Activated naive CD8-positive, alpha-beta T cell treated with anti-CD3 and anti-CD28 coated beads, Interleukin-2, amount 50 U/mL, for 24 hours (primary cell): ENCODE measurements at regions not wholly inside any gene's neighbourhood (a gene's known extent, or its start where the extent isn't known, plus 50 kb on each side); places are given as distances from the start of the nearest gene placed in this dataset.
"Not testable (repeated sequence)": the region's sequence is repeated elsewhere in the genome, so short reads cannot be mapped to it uniquely, and the experiment has no call there.

Experiments
- ATAC-seq: fragments of 150-1000 bp; cut with Tn5 transposase; one replicate; pipeline ENCODE4 v1.10.0; 2021
- DNase-seq: peaks from one replicate; pipeline ENCODE4 v3.0.0; 2021
- H3K27ac Mint-ChIP-seq: one replicate; pipeline ENCODE4 v1.8.0; 2021; ENCODE audit warnings: mild to moderate bottlenecking, mixed read lengths
- H3K27me3 Mint-ChIP-seq: one replicate; pipeline ENCODE4 v1.8.0; 2021; ENCODE audit warnings: mixed read lengths
- H3K36me3 Mint-ChIP-seq: one replicate; pipeline ENCODE4 v1.8.0; 2021; ENCODE audit warnings: low read depth, mixed read lengths
- H3K4me1 Mint-ChIP-seq: one replicate; pipeline ENCODE4 v1.8.0; 2021; ENCODE audit warnings: mixed read lengths
- H3K4me3 Mint-ChIP-seq: one replicate; pipeline ENCODE4 v1.8.0; 2021; ENCODE audit warnings: mild to moderate bottlenecking, moderate library complexity, mixed read lengths
- H3K9me3 Mint-ChIP-seq: one replicate; pipeline ENCODE4 v1.8.0; 2021; ENCODE audit warnings: mixed read lengths

DNA sequence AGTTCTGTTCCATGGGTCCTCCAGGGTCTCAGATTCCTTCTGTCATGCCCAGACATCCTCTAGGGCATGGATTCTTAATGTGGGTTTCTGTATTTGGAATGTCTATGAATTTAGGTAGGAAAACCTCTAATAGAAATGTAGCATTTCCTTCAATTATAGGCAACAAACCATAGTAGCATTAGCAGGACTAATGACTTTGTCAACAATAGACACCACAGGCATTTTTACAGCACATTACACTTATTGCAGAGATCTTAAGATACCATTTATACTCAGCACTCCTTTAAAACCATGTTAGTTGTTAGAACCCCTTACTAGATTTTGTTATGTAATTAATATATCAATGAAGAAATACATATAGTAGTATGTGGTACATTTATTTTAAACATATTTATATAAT is 77.8 kb upstream of the TBC1D5 start:
- no peak for ATAC-seq
- Mint-ChIP-seq H3K27me3 (peaks cover 3% of the 10 kb centered on the region), H3K4me1 (no peaks in the 10 kb centered on the region), H3K36me3 (no peaks in the 10 kb centered on the region), H3K27ac (no peak overlapping the region), H3K9me3 (no peaks in the 10 kb centered on the region), H3K4me3 (no peak overlapping the region)
- no peak for DNase-seq

DNA sequence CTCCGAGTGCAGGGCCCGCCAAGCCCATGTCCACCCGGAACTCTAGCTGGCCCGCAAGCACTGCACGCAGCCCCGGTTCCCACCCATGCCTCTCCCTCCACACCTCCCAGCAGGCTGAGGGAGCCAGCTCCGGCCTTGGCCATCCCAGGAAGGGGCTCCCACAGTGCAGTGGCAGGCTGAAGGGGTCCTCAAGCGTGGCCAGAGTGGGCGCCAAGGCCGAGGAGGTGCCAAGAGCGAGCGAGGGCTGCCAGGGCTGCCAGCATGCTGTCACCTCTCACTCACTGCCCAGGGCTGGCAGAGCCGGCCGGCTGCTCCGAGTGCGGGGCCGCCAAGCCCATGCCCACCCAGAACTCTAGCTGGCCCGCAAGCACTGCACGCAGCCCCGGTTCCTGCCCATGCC is 75.5 kb upstream of the TBC1D5 start:
- not testable (repeated sequence) for H3K36me3 Mint-ChIP-seq, H3K27ac Mint-ChIP-seq, ATAC-seq, H3K4me1 Mint-ChIP-seq, DNase-seq, H3K9me3 Mint-ChIP-seq, H3K4me3 Mint-ChIP-seq, H3K27me3 Mint-ChIP-seq

DNA sequence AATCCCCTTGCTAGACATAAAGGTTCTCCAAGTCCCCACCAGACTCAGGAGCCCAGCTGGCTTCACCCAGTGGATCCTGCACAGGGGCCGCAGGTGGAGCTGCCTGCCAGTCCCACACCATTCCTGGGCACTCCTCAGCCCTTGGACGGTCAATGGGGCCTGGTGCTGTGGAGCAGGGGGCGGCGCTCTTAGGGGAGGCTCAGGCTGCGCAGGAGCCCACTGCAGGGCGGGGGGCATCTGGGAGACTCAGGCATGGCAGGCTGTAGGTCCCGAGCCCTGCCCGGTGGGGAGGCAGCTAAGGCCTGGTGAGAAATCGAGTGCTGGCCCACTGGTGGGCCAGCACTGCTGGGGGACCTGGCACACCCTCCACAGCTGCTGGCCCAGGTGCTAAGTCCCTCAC is 75.1 kb upstream of the TBC1D5 start:
- H3K4me3 Mint-ChIP-seq, result no peak overlapping the region
- H3K36me3 Mint-ChIP-seq, result no peaks in the 10 kb centered on the region
- no peak for DNase-seq
- H3K4me1 Mint-ChIP-seq, result no peaks in the 10 kb centered on the region
- peaks cover 3% of the 10 kb centered on the region for H3K27me3 Mint-ChIP-seq
- ATAC-seq, result no peak
- no peak overlapping the region for H3K27ac Mint-ChIP-seq
- H3K9me3 Mint-ChIP-seq, result no peaks in the 10 kb centered on the region

DNA sequence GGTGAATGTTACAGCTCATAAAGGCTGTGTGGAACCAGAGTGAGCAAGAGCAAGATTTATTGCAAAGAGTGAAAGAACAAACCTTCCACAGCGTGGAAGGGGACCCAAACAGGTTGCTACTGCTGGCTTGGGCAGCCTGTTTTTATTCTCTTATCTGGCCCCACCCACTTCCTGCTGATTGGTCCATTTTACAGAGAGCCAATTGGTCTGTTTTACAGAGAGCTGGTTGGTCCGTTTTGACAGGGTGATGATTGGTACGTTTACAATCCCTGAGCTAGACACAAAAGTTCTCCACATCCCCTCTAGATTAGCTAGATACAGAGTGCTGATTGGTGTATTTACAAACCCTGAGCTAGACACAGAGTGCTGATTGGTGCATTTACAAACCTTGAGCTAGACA is 74.4 kb upstream of the TBC1D5 start:
- H3K9me3 Mint-ChIP-seq, DNase-seq, H3K36me3 Mint-ChIP-seq, H3K4me1 Mint-ChIP-seq, H3K27me3 Mint-ChIP-seq, H3K4me3 Mint-ChIP-seq, ATAC-seq, H3K27ac Mint-ChIP-seq: not testable (repeated sequence)

DNA sequence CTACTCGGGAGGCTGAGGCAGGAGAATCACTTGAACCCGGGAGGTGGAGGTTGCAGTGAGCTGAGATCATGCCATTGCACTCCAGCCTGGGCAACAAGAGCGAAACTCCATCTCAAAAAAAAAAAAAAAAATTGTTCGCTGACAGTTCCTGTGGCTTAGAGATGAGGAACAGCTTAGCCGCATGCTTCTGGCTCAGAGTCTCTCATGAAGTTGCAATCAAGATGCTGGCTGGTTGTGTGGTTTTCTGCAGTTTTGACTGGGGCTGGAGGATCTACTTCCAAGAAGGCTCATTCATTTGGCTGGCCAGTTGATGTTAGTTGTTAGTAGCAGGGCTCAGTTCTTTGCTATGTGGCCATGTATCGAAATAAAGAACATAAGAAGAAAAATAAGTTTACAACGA is 69.9 kb upstream of the TBC1D5 start:
- H3K27ac Mint-ChIP-seq, H3K36me3 Mint-ChIP-seq, H3K9me3 Mint-ChIP-seq, ATAC-seq, H3K4me1 Mint-ChIP-seq, H3K4me3 Mint-ChIP-seq, H3K27me3 Mint-ChIP-seq, DNase-seq: not testable (repeated sequence)

DNA sequence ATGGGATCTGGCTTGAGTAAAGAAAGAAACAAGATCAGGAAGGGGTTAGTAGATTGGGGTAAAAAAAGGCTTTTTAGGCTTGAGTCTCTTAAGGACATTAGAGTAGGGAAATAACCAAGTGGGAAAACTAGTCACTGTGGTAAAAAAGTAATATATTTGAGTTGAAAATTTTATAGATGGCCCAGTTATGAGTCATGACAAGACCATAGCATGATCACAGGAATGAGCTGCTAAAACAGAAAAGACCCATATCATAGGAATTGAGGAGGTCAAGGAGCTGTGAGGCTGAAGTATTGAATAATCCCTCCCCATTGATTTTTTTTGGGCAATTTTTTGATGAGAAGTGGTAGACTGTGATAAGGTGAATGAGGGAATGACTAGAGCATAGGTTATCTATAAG is 69.2 kb upstream of the TBC1D5 start:
- Mint-ChIP-seq H3K4me1 (peaks cover 7% of the 10 kb centered on the region), H3K27ac (no peak overlapping the region), H3K9me3 (no peaks in the 10 kb centered on the region), H3K36me3 (no peaks in the 10 kb centered on the region), H3K4me3 (no peak overlapping the region), H3K27me3 (peaks cover 9% of the 10 kb centered on the region)
- ATAC-seq (no peak), DNase-seq (no peak)

DNA sequence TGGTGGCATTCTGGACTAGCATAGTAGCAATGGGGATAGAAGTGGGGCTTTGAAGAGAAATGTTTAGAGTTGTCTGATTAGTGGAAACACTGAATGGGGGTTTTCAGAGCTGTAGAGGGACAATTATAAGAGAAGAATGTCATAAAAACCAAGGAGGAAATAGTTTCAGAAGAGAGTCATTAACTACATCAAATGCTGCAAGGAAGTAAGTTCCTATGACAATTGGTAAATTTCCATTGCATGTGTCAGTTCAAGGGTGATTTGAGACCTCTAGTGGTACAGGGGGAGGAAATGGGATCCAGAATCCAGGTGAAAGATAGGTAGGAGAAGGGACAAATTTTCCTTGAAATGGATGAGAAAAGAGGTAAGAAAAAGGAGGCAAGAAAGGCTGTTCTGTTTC is 68.3 kb upstream of the TBC1D5 start:
- no peak for ATAC-seq
- no peaks in the 10 kb centered on the region for H3K9me3 Mint-ChIP-seq
- H3K36me3 Mint-ChIP-seq, result no peaks in the 10 kb centered on the region

DNA sequence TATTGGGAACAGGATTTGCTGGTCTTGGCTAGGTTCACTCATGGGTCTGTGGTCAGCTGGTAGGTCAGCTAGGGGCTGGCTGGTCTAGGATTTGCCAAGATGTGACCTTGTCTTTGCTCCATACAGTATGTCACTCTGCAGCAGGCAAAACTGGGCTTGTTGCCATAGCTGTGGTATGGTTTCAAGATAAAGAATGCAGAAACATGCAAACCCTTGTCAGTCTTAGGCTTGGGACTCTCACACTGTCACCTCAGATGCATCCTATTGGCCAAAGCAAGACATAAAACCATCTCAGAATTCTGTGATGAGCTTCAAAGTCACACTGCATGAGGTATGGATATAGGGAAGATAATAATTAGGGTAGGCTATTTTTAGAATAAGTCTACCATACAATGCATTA is 66.6 kb upstream of the TBC1D5 start:
- DNase-seq (no peak), ATAC-seq (no peak)
- no peaks in the 10 kb centered on the region for H3K36me3 Mint-ChIP-seq
- H3K9me3 Mint-ChIP-seq, result no peaks in the 10 kb centered on the region
- peaks cover 10% of the 10 kb centered on the region for H3K27me3 Mint-ChIP-seq
- H3K4me3 Mint-ChIP-seq, result no peak overlapping the region
- H3K27ac Mint-ChIP-seq, result no peak overlapping the region
- peaks cover 16% of the 10 kb centered on the region for H3K4me1 Mint-ChIP-seq

More for the DNA sequence above, 68.3 kb upstream of the TBC1D5 start:
- H3K27me3 Mint-ChIP-seq, result peaks cover 9% of the 10 kb centered on the region
- H3K4me1 Mint-ChIP-seq, result peaks cover 15% of the 10 kb centered on the region
- DNase-seq, result no peak
- no peak overlapping the region for H3K27ac Mint-ChIP-seq
- H3K4me3 Mint-ChIP-seq, result no peak overlapping the region

DNA sequence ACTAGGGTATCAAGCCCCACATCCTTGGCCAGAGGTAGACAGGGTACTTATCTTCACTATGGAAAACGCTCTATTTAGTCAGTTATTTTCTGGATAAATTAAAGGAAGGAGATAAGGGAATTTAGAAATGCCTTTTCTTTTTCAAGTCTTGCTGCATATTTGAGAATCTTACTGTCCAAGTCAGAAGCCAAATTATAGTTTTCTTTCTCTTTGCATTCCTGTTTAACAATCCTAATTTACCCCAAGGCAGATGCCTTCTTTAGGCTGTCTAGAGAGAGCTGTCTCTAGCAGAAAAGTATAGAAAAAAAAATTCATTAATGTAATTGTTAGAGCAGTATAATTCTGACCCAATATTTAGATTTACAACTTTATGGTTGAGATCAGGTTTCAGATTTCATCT is 64.4 kb upstream of the TBC1D5 start:
- no peak for DNase-seq
- H3K36me3 Mint-ChIP-seq, result no peaks in the 10 kb centered on the region
- H3K27ac Mint-ChIP-seq, result no peak overlapping the region
- H3K4me3 Mint-ChIP-seq, result no peak overlapping the region
- H3K4me1 Mint-ChIP-seq, result peaks cover 16% of the 10 kb centered on the region
- peaks cover 10% of the 10 kb centered on the region for H3K27me3 Mint-ChIP-seq
- H3K9me3 Mint-ChIP-seq, result no peaks in the 10 kb centered on the region
- ATAC-seq, result no peak

DNA sequence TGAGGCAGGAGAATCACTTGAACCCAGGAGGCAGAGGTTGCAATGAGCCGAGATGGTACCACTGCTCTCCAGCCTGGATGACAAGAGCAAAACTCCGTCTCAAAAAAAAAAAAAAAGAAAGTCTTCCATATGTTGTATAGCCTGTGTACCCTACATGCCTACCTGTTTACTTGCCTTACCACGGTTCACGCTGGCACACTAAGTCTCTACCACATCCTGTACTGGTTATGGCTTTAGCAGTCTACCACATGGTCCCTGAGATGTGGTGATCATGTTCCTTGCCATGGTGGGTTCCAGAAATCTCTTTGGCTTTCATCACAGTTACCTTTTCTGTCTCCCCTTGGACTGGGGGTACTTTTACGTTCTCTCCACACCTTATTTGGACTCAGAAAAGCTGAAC is 63.8 kb upstream of the TBC1D5 start:
- ATAC-seq (peak; percentile 83), DNase-seq (no peak)
- Mint-ChIP-seq H3K27ac (peak overlapping the region; percentile 44), H3K36me3 (no peaks in the 10 kb centered on the region), H3K4me1 (peaks cover 16% of the 10 kb centered on the region), H3K4me3 (no peak overlapping the region), H3K27me3 (peaks cover 10% of the 10 kb centered on the region), H3K9me3 (no peaks in the 10 kb centered on the region)

DNA sequence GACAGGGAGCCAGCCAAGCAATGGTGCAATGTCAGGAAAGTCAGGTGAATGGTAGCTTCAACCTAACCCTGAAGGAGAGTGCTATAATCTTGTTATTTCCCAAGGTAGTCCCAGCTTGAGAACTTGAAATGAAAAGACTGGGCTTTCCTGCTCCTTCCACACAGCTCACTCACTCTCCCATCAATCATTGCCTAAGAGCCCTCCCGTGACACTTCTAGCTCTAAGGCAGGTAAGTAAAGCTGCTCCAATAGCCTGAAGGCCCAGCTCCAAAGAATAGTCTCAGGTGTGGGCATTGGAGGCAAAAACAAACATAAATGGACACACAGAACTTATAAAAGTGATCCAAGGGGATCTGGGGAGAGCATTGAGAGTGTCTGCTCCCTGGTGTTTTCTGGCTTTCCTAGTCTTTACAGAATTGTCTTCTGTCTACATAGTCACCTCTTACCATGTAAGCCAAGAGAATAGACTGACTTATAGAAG is 63.1 kb upstream of the TBC1D5 start:
- Mint-ChIP-seq H3K27ac (no peak overlapping the region), H3K4me1 (peaks cover 12% of the 10 kb centered on the region), H3K4me3 (no peak overlapping the region), H3K9me3 (no peaks in the 10 kb centered on the region), H3K27me3 (peaks cover 7% of the 10 kb centered on the region), H3K36me3 (no peaks in the 10 kb centered on the region)
- DNase-seq, result no peak
- no peak for ATAC-seq

DNA sequence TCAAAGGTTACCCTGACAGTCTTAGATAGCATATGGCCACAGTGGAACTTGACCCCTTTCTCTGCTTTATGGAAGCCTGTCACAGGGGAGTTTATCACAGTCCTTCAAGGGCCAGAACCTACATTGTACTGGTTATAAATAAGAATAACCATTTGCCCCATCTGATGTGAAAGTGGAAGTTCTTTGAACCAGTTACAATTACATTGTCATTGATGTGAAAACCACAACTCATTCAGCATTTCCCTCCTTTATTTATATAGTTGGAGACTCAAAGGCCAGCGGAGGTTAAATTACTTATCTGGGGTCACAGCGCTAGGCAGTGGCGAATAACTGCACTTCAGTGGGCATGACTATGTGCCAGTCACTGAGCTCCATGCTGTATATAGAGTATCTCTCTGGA is 60.5 kb upstream of the TBC1D5 start:
- Mint-ChIP-seq H3K9me3 (no peaks in the 10 kb centered on the region), H3K27ac (no peak overlapping the region), H3K27me3 (peaks cover 2% of the 10 kb centered on the region), H3K36me3 (no peaks in the 10 kb centered on the region), H3K4me1 (peaks cover 11% of the 10 kb centered on the region), H3K4me3 (no peak overlapping the region)
- ATAC-seq (peak; percentile 29), DNase-seq (no peak)

DNA sequence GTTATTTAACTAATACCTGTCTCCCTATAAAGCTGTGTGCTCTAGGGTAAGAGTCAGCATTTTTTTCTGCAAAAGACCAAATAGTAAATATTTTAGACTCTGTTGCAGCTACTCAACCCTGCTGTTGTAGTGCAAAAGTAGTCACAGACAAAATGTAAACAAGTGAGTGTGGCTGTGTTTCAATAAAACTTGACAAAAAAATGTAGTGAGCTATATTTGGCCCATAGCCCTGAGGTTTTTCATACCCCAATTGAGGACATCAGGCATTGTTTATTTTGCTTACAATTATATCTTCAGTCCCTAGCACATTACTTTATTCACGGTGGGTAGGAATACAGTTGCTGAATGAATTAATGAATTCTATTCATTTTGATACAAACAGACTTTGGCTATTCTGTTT is 58.7 kb upstream of the TBC1D5 start:
- H3K27me3 Mint-ChIP-seq, result peaks cover 2% of the 10 kb centered on the region
- no peak for ATAC-seq

DNA sequence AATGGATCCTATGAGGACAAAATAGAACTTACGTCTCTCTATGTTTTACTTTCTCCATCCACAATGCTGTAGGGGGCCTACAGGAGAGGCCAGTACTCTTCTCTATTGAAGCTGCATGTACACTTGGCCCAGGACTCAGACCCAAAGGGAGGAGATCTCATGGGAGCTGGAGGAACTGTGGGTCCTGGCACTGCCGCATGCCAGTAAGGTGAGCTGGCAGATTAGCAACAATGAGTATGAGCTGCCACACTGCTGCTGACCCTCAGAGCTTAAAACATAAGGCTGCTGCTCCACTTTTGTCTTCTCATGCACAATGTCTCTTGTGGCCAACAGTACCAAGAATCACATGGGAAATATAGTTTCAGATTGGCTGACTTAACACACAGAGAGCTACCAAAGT is 57.8 kb upstream of the TBC1D5 start:
- no peaks in the 10 kb centered on the region for H3K9me3 Mint-ChIP-seq
- DNase-seq, result no peak
- H3K4me3 Mint-ChIP-seq, result no peak overlapping the region
- no peaks in the 10 kb centered on the region for H3K36me3 Mint-ChIP-seq
- H3K27me3 Mint-ChIP-seq, result no peaks in the 10 kb centered on the region
- no peak for ATAC-seq
- H3K27ac Mint-ChIP-seq, result no peak overlapping the region
- no peaks in the 10 kb centered on the region for H3K4me1 Mint-ChIP-seq

More for the DNA sequence above, 58.7 kb upstream of the TBC1D5 start:
- H3K4me1 Mint-ChIP-seq, result peaks cover 3% of the 10 kb centered on the region
- H3K9me3 Mint-ChIP-seq, result no peaks in the 10 kb centered on the region
- no peak overlapping the region for H3K27ac Mint-ChIP-seq
- DNase-seq, result no peak
- no peaks in the 10 kb centered on the region for H3K36me3 Mint-ChIP-seq
- H3K4me3 Mint-ChIP-seq, result no peak overlapping the region

DNA sequence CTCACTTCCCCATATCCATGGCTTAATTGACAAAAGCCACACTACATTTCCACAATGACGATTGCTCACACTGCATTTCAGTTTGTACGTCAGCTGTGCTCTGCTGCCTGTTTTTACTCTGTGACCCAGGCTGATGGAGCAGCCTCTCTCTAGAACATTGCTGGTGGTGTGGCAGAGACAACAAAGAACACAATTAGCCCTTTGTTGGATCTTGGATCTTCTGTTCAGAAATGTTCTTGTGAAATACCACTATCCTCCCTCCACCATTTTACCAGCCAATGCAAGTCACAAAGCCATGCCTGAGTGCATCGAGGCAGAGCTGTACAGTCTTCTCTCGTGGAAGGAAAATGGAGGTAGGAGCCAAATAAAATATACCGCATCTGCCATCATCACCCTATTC is 56.9 kb upstream of the TBC1D5 start:
- no peaks in the 10 kb centered on the region for H3K36me3 Mint-ChIP-seq
- no peak overlapping the region for H3K4me3 Mint-ChIP-seq
- DNase-seq (no peak), ATAC-seq (no peak)
- no peaks in the 10 kb centered on the region for H3K4me1 Mint-ChIP-seq
- no peak overlapping the region for H3K27ac Mint-ChIP-seq
- H3K27me3 Mint-ChIP-seq, result no peaks in the 10 kb centered on the region
- H3K9me3 Mint-ChIP-seq, result no peaks in the 10 kb centered on the region

DNA sequence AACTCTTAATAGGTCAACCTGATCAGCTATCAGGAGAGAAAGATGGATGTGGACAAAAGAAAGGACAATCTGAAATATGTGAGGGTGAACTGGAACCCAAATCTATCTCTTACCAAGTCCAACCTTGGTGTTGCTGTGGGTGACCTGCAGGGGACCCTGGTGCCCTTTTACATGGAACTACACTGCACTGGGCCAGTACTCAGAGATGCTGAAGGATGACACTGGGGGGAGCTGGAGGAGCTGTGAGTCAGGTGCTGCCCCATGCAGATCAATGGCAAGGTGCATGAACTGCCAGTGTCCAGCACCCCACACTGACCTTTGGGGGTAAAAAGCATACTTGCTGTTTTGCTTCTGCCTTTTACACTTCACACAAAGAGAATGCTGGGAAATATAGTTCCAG is 55.6 kb upstream of the TBC1D5 start:
- ATAC-seq, result peak; percentile 46
- Mint-ChIP-seq H3K27me3 (no peaks in the 10 kb centered on the region), H3K4me3 (no peak overlapping the region), H3K9me3 (peaks cover 4% of the 10 kb centered on the region), H3K4me1 (no peaks in the 10 kb centered on the region), H3K27ac (no peak overlapping the region), H3K36me3 (peaks cover 3% of the 10 kb centered on the region)
- DNase-seq, result no peak
